ENCODE measurements at regions not wholly inside any gene's neighbourhood (a gene's known extent, or its start where the extent isn't known, plus 50 kb on each side); places are given as distances from the start of the nearest gene placed in this dataset.

- TF ChIP-seq REST (IDR thresholded peaks at IDR 0.05; ENCODE audit: borderline replicate concordance) (peak; percentile 51), REST (CRISPR knock-in tag; IDR thresholded peaks at IDR 0.05; ENCODE audit: low read depth) (no peak), KDM5B (IDR thresholded peaks at IDR 0.05; ENCODE audit: insufficient replicate concordance, low read depth, low read length) (no peak), NFATC3 (IDR thresholded peaks at IDR 0.05) (no peak), RBBP5 (IDR thresholded peaks at IDR 0.05; ENCODE audit: borderline replicate concordance, insufficient read depth, low read length, poor library complexity, severe bottlenecking) (no peak), HDAC2 (IDR thresholded peaks at IDR 0.05) (no peak)
These were observed 331.8 kb downstream of the FAT3 start (continued) for GRCh38 chr11:92556431-92556830.

Measured in K562 (cell line).